GM18868 (cell line): ENCODE measurements at regions not wholly inside any gene's neighbourhood (a gene's known extent, or its start where the extent isn't known, plus 50 kb on each side); places are given as distances from the start of the nearest gene placed in this dataset.
"Not testable (repeated sequence)": the region's sequence is repeated elsewhere in the genome, so short reads cannot be mapped to it uniquely, and the experiment has no call there.

Experiments
- ATAC-seq: cut with Tn5 transposase; IDR thresholded peaks from one replicate; pipeline ENCODE4 v1.9.1; 2021; ENCODE audit warnings: mild to moderate bottlenecking, moderate library complexity; ENCODE audit not compliant: unreplicated experiment

DNA sequence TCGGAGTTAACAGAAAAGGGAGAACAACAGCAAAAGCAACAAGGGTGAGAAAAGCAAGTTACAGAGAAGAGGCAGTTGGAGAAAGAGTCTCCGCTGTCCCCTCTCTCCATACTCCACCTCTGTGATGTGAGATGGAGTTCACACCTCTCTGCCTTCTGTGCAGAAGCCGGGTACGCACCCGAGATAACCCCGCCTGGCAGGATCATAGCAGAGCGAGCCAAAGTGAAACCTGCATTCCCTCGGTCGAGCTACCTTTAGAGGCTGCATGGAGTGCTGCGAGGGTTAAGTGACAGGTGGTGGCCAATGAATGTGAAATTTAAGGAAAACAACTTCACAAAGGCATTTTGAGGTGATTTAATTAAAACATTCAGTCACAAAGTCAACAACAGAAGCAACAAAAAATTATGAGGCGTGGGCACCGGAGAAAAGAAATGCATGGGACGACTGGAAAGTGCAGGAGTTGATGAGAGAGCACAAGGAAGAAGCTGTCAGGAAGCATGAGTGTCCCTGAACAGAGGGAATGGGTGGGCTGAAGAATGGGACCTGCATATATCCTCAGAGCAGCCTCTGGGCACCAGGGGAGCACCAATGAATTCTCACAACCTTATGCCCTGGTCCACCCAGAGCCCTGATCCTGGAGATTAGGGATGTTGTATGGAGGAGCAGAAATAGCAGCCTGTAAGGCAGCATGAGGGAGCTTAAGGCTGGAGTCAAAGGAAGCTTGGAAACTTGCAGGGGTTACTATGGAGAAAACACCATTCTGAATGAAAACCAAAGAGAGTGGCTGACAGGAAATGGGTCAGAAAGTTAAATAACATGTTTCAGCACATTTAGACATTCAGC is 208.3 kb downstream of the EMP1 start:
- no peak for ATAC-seq

DNA sequence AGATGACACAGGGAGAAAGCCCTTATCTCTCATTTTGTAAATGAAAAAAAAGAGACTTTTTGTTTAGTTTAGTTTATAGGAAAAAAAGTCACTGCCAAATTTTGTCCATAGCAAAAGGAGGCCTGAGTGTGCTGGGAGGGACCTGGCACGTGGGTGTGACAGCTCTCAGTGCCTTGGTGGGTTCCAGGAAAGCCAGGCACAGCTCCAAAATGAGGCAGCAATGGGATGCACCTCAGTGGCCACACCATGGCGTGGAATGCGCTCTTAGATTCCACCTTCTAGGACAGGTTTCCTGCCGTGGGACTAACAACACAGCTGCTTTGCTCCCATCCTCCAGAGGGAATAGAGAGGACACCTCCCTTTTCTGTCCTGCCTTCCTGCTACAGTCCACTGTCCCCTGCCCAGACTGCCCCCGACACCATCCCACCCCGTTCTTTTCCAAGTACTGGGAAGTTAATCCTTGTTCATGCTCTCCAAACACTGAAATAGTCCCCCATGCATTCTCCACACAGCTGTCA is 207.6 kb downstream of the EMP1 start:
- ATAC-seq: no peak

DNA sequence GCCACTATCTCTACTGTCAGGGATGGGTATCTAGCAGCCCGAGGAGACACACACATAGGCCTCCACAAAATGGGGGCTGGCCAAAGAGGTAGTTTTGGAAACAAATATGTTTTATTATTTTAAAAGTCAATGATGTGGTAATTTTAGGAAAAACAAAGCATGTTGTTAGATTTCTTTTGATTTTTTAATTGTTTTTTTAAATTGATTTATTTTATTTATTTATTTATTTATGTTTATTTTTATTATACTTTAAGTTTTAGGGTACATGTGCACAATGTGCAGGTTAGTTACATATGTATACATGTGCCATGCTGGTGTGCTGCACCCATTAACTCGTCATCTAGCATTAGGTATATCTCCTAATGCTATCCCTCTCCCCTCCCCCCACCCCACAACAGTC is 194.8 kb downstream of the EMP1 start:
- ATAC-seq: not testable (repeated sequence)

GRCh38 chr12:13390918-13391317 is 194.4 kb downstream of the EMP1 start:
- ATAC-seq: no peak

DNA sequence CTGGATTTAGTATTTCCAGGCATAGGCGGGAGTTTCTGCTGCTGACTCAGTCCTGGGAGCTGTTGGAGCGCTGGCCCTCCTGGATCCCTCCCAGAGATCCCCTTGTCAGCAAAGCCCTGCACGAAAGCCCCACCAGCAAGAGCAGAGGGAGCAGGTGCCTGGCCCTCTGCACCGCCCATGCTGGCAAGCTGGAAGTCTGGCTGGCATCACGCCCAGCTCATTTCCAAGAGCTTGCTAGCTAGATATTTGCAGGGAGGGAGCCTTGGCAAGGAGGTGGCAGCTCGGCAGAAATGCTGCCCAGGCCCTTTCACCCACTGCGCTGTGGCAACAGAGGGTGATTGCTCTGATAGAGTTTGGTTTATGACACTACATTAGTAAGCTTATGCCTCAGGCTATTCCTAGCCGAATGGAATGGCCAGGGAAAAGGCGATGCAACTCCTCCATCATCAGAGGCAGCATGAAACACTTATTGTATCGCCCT is 193.9 kb downstream of the EMP1 start:
- no peak for ATAC-seq

GRCh38 chr12:13387101-13387500 is 190.6 kb downstream of the EMP1 start:
- no peak for ATAC-seq

GRCh38 chr12:13386323-13387039 is 190.0 kb downstream of the EMP1 start:
- no peak for ATAC-seq

- peak; percentile 48 for ATAC-seq
Observed at GRCh38 chr12:13383379-13383778, 186.9 kb downstream of the EMP1 start.

DNA sequence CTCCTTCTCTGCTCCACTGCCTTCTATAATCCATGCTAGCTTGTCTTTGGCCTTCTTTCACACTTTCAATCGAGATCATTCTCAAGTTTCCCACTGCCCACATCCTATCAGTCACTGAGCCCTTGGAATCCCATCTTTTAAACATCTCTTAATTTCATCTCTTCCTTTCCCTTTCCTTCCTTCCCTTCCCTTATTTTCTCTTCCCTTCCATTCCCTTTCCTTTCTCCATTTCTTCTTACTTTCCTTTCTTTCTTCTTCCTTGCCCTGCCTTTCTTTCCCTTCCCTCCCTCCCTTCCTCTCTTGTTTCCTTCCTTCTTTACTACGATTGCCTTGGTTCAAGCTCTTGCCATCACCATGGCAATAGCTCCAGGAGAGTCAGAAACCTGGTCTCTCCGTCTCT is 183.8 kb downstream of the EMP1 start:
- no peak for ATAC-seq

DNA sequence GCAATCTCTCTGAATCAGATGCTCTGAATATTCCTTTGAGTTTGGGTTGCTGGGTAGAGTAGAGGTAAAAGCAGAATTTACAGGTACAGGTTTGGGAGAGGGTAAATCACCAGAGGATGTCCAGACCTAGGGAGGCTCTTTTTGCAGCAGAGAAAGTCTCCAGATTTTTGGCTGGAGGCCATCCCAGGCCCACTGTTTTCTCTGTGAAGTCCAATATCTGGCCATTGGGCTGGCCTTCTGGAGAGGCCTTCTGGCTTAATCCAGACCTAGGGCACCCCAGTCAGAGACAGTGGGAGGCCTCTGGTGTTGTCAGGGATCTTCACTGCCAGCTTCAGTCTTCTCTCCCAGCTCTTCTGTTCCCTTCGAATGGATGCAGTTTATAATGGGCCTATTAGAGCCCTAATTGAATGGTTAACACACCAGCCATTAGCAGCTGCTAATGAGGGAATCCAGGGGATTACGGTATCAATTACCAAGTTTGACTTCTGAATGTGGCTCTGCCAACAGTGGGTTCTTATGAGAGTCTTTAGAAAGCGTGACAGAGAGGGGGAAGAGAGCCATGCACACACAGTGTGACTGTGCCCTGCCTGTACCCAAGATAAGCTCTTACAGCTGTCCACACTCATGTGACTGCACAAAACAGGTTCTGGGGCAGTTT is 183.1 kb downstream of the EMP1 start:
- no peak for ATAC-seq

DNA sequence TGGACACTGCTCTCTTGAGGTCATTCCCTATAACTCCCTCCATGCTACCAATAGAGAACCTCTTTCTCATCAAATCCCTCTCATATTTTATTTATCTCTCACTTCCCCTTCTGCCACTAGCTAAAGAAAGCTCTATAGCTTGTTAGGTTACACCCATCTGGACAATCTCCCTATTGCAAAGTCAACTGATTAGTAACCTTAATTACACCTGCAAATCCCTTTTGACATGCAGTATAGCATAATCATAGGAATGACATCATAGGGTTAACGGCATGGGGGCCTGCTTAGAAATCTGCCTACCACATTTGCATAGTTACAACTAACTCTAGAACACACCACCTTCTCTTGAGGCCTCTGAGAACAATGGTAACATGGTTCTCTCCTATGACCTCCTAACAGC is 181.2 kb downstream of the EMP1 start:
- ATAC-seq: no peak

DNA sequence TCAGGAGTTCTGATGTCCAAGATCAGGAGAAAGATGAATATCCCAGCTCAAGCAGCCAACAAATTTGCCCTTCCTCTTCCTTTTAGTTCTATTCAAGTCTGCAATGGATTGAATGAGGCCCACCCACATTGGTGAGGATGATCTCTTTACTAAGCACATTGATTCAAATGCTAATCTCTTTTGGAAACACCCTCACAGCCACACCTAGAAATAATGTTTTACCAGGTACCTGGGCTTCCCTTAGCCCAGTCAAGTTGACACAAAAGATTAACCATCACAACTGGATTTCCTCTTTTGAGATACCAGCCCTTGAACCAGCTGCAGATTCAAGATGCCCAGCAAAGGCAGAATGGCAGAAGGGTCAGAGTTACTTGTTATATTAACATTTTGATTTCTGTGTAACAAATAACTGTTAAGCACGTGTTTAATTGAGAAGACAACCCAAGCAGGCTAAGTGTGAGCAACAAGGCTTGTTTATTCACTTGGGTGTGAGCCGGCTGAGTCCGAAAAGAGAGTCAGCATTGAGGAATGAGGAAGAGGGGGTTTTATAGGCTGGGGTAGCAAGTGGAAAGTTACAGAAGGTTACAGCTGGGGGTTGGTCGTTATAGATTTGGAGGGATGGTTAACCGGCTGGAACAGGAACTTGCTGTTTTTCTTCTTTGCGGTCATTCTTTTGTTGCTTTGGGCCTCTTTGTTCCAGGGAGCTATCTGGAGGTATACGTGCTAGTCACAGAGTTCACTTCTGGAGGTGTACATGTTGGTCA is 180.3 kb downstream of the EMP1 start:
- no peak for ATAC-seq

- no peak for ATAC-seq
Observed at GRCh38 chr12:13375583-13376345, 179.2 kb downstream of the EMP1 start.

- ATAC-seq: no peak
Observed at GRCh38 chr12:13374793-13375192, 178.3 kb downstream of the EMP1 start.

GRCh38 chr12:13373803-13374202 is 177.3 kb downstream of the EMP1 start:
- ATAC-seq: no peak

DNA sequence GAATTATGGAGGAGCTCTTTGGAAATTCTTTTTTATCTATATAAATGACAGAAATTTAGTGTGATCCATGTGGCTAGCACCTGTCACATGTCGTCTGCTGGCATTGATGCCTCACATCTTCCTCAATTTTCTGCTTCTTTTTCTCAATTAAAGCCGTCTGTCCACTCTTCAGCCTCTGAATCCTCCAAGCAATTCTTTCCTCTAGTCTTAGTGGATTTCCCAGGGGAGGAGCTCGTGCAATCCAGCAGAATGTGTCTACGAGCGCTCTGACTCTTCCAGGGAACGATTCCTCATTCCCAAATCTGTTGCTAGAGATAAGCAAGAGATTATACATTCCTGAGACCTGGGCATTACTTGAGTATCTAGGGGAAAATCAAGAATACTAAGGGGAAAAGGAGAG is 176.6 kb downstream of the EMP1 start:
- ATAC-seq: no peak

DNA sequence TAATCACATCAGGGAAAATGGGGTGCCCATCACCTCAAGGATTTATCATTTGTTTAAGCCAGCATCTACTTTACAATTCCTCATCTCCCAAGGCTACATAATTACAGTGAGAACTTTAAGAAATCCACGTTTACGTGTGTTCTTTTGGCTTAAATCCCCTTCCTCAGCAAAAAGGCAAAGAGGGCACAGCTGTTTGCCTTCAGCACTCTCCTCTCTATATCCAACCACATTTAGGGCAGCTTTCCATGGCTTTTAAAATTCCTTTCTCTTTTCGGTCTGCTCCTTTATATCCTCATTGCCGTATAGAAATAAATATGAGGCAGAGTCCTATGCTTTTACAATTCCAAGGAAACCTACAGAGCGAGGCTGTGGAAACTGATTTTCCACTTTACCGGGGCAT is 175.9 kb downstream of the EMP1 start:
- no peak for ATAC-seq

DNA sequence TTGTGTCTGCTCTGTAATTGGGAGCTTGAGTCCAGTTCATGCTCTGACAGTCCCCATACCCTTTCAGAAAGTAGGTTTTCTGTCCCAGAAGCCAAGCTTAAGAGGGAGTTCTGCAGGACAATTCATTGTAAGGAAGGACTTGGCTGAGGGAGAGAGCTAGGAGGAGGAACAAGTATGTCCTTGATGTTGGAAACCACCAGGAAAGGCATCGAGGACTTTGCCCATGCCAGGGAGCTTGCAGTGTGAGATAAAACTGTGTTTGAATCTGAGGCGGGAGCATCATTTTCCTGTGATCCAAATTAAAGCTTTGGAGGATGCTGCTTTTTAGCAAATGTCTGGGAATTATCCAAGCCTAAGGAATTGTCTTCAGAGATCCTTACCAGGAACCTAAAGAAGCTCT is 175.3 kb downstream of the EMP1 start:
- no peak for ATAC-seq

DNA sequence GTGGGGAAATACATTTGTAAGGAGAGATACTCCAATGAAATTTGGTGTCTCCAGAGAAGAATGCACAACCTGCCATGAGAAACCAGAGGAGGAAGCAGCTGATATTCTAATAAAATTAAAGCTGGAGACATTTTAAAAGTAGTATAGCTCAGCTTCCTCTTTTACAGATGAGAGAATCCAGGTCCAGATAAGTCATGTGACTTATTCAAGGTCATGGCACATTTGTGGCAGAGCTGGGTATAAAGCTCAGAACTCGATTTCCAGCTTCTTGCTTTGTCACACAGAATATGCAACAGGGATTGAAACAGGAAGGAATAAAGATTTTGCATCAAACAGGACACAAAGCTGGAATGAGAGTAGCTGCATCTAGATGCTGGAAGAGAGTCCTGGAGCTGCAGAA is 174.8 kb downstream of the EMP1 start:
- no peak for ATAC-seq

DNA sequence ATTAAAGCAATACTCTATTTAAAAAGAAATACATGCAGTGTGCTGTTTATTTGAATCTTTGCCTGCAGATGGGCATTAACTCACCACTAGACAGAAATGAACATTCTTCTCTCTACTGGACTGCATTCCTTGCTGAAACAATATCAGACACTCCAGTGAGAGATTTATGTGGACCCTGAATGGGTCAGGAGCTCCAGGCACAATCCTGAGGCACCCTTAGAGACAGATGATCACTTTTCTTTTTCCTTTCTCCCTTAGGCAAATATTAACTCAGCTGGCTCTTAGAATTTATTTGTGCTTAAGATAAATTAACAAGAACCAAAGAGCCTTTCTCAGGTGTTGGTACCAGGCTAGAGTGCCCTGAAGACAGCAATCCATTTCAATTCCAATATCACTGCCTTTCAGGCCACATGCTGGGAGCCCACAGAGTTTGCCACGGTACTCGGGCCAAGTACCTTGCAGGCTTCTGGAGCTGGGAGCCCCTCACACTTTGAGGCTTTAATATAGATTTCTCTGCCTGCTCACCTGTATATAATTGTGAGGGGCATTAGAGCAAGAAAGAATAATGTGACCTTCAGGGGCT is 173.0 kb downstream of the EMP1 start:
- ATAC-seq: no peak
